Esophagus (tissue), 2 donors: ENCODE measurements at regions not wholly inside any gene's neighbourhood (a gene's known extent, or its start where the extent isn't known, plus 50 kb on each side); places are given as distances from the start of the nearest gene placed in this dataset.

Experiments used
- H3K27ac ChIP-seq, 2 donors: one replicate each; pipeline ENCODE4 v1.5.1; 2013; ENCODE audit warnings: low read depth in 2 of 2, mild to moderate bottlenecking in 2 of 2, inconsistent platforms in 1 of 2, low read length in 1 of 2, moderate library complexity in 1 of 2
- H3K27me3 ChIP-seq, 2 donors: one replicate each; pipeline ENCODE4 v1.6.1; 2013; ENCODE audit warnings: low read length in 2 of 2, control low read depth in 1 of 2, mild to moderate bottlenecking in 1 of 2; ENCODE audit not compliant: insufficient read depth in 2 of 2, control insufficient read depth in 1 of 2
- H3K36me3 ChIP-seq, 2 donors: one replicate each; pipeline ENCODE4 v1.6.1; 2013; ENCODE audit warnings: low read length in 1 of 2; ENCODE audit not compliant: control insufficient read depth in 2 of 2, insufficient read depth in 2 of 2
- H3K4me1 ChIP-seq, 2 donors: one replicate each; pipeline ENCODE4 v1.6.1; 2013; ENCODE audit warnings: low read length in 1 of 2; ENCODE audit not compliant: control insufficient read depth in 2 of 2, insufficient read depth in 2 of 2
- H3K4me3 ChIP-seq, 2 donors: one replicate each; pipeline ENCODE4 v1.5.1; 2013; ENCODE audit warnings: low read length in 2 of 2, mild to moderate bottlenecking in 2 of 2, low read depth in 1 of 2, moderate library complexity in 1 of 2
- H3K9me3 ChIP-seq, 2 donors: one replicate each; pipeline ENCODE4 v1.6.1; 2013; ENCODE audit warnings: mild to moderate bottlenecking in 2 of 2, low read depth in 1 of 2, low read length in 1 of 2, moderate library complexity in 1 of 2; ENCODE audit not compliant: control insufficient read depth in 2 of 2, insufficient read depth in 1 of 2
- WGBS, 2 donors: extraction: QIAGEN DNeasy Blood & Tissue Kit; methylation state at CpG; one replicate each; pipeline ENCODE4 v1.1.7; 2013; 5-methylcytosine and 5-hydroxymethylcytosine counted together
- donor health status: healthy with polysubstance abuse.
- donor health status: Bipolar disorder and iron deficiency.

DNA sequence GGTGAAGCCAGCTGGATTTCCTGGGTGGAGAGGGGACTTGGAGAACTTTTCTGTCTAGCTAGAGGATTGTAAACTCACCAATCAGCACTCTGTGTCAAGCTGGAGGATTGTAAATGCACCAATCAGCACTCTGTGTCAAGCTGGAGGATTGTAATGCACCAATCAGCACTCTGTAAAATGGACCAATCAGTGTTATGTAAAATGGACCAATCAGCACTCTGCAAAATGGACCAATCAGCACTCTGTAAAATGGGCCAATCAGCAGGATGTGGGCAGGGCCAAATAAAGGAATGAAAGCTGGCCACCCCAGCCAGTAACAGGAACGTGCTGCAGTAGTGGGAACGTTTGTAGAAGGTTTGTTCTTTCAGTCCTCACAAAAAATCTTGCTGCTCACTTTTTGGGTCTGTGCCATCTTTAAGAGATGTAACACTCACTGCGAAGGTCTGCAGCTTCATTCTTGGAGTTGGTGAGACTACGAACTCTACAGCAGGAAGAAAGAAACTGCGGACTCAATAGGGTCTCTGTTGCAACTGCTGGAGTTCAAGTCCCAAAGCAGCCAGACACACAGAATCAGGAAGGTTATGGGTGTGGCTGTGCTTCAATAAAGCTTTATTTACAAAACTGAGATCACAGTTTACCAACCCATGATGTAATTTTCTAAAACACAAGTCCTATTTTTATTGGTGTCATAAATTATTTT, 145.7 kb upstream of the ERCC6L2 start:
- no peak overlapping the region for H3K27ac ChIP-seq
- H3K27me3 ChIP-seq: no peaks in the 10 kb centered on the region
- 78 to 82% methylated on average over 5 of the region's 5 CpGs for WGBS, 2 donors
- H3K9me3 ChIP-seq: no peaks in the 10 kb centered on the region
- H3K36me3 ChIP-seq: no peaks in the 10 kb centered on the region
- no peak overlapping the region for H3K4me3 ChIP-seq
- peaks cover 0 to 4% of the 10 kb centered on the region in 2 donors for H3K4me1 ChIP-seq

DNA sequence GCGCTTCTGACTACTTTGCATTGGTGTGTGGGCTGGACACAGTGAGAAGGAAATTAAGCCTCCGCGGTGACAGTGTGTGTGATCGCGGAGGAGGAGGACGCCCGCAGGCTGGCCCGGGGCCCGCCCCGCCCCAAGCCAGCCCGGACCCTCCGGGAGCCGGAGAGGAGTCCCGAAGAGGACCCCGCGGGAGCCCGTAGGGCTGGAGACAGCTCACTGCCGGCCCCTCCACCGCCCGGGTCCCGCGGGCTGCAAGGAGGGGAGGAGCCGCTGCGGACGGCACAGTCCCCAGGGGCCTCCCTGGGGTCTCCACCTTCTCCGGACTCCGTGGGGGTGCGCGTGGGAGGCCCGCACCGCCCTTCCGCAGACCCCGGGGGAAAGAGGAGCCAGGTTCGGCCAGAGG, 146.4 kb upstream of the ERCC6L2 start:
- 89 to 95% methylated on average over 29 to 34 of the region's 34 CpGs for WGBS, 2 donors
- Histone ChIP-seq H3K36me3 (no peaks in the 10 kb centered on the region), H3K27ac (no peak overlapping the region), H3K27me3 (no peaks in the 10 kb centered on the region), H3K4me1 (peaks cover 0 to 4% of the 10 kb centered on the region in 2 donors), H3K9me3 (no peaks in the 10 kb centered on the region), H3K4me3 (no peak overlapping the region)

- no peaks in the 10 kb centered on the region for H3K27me3 ChIP-seq
- H3K4me3 ChIP-seq: no peak overlapping the region
- WGBS, 2 donors: 89 to 91% methylated on average over 7 of the region's 7 CpGs
- peaks cover 0 to 3% of the 10 kb centered on the region in 2 donors for H3K4me1 ChIP-seq
- no peaks in the 10 kb centered on the region for H3K9me3 ChIP-seq
- no peaks in the 10 kb centered on the region for H3K36me3 ChIP-seq
- no peak overlapping the region for H3K27ac ChIP-seq
Measured at GRCh38 chr9:95727947-95728520, 147.5 kb upstream of the ERCC6L2 start.

DNA sequence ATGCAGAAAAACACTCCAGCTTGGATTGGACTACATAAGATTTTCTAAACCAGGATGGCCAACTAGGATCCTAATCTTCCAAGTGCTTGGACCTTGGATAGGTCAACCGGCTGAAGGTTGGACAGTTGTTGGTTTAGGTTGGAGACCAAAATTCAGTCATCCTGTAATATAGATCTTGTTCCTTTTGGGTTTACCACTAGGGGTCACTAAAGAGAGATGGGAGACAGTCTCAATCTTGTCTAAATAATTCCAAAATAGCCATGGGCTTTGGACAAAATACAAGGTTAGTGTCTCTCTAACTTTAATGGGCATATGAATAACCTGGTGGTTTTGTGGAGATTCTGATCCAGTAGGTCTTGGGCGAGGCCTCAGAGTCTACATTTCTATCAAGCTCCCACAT, 148.7 kb upstream of the ERCC6L2 start:
- Histone ChIP-seq H3K27ac (no peak overlapping the region), H3K27me3 (no peaks in the 10 kb centered on the region), H3K4me3 (no peak overlapping the region), H3K36me3 (no peaks in the 10 kb centered on the region), H3K9me3 (no peaks in the 10 kb centered on the region), H3K4me1 (peaks cover 0 to 3% of the 10 kb centered on the region in 2 donors)
- 58 to 69% methylated on average over 2 of the region's 2 CpGs for WGBS, 2 donors

GRCh38 chr9:95725045-95725444, 150.4 kb upstream of the ERCC6L2 start:
- no peak overlapping the region for H3K27ac ChIP-seq
- H3K27me3 ChIP-seq: no peaks in the 10 kb centered on the region

DNA sequence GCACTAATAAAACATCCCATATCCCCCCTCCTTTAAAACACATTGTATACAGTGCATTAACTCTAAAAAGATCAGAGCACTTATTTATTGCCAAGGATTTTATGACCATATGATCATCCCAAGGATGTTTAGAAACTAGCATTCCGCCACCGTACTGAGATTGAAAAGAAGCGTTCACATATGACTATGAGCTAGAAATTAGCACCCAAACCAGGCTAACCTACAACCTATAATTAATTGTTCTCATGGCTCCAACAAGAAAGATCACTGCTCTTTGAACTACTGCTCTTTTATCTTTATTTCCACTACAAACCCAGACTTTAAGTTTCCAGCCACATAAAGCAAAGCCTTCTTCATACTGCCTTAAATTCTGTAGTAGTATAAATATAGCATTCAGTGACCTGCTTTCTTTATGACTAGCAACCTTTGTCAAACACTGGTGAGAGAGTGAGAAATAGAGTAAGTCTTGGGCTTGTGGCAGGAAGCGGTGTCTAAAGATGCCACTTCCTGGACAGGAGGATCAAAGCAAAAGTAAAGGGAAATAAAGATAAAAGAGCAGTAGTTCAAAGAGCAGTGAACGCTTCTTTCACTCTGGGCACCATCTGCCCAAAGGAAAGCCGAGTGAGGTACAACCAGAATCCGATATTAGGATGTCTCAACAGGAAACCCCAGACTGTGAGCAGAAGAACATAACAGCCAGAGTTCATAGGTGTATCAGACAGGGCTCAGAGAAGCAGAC, 151.1 kb upstream of the ERCC6L2 start:
- Histone ChIP-seq H3K36me3 (no peaks in the 10 kb centered on the region), H3K9me3 (no peaks in the 10 kb centered on the region), H3K4me3 (no peak overlapping the region), H3K27ac (no peak overlapping the region), H3K4me1 (peaks cover 0 to 3% of the 10 kb centered on the region in 2 donors), H3K27me3 (no peaks in the 10 kb centered on the region)
- WGBS, 2 donors: 66 to 69% methylated on average over 7 of the region's 7 CpGs

More at GRCh38 chr9:95725045-95725444, 150.4 kb upstream of the ERCC6L2 start:
- 67 to 80% methylated on average over 4 of the region's 4 CpGs for WGBS, 2 donors
- H3K4me3 ChIP-seq: no peak overlapping the region
- H3K36me3 ChIP-seq: no peaks in the 10 kb centered on the region
- H3K4me1 ChIP-seq: peaks cover 0 to 3% of the 10 kb centered on the region in 2 donors
- no peaks in the 10 kb centered on the region for H3K9me3 ChIP-seq

DNA sequence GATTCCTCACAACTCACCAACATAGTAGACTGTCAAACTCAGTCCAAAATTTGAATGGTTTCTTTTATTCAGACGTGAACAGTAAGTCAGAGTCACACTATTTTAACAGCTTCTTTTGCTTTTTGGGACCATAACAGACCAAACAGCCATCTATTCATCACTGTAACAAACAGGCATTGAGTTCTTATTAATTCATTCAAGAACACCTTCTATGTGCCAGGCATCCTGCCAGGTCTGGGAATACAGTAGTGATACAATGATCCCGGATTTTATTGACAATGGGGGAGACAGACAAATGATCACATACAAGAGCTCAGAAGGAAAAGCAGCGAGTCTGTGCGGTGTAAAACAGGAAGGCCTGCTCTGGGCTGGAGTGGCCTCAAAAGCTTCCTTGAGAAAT, 153.3 kb upstream of the ERCC6L2 start:
- no peak overlapping the region for H3K27ac ChIP-seq
- H3K27me3 ChIP-seq: no peaks in the 10 kb centered on the region
- H3K9me3 ChIP-seq: no peaks in the 10 kb centered on the region
- WGBS, 2 donors: 66 to 68% methylated on average over 4 of the region's 4 CpGs
- no peaks in the 10 kb centered on the region for H3K36me3 ChIP-seq
- H3K4me3 ChIP-seq: no peak overlapping the region
- peaks cover 0 to 3% of the 10 kb centered on the region in 2 donors for H3K4me1 ChIP-seq

- WGBS, 2 donors: 58 to 74% methylated on average over 5 of the region's 5 CpGs
- no peaks in the 10 kb centered on the region for H3K9me3 ChIP-seq
- H3K27ac ChIP-seq: no peak overlapping the region
- no peak overlapping the region for H3K4me3 ChIP-seq
- peaks cover 0 to 3% of the 10 kb centered on the region in 2 donors for H3K27me3 ChIP-seq
- peaks cover 0 to 3% of the 10 kb centered on the region in 2 donors for H3K4me1 ChIP-seq
- H3K36me3 ChIP-seq: no peaks in the 10 kb centered on the region
Measured at GRCh38 chr9:95721061-95721531, 154.4 kb upstream of the ERCC6L2 start.

- 84 to 91% methylated on average over 6 of the region's 6 CpGs for WGBS, 2 donors
- no peak overlapping the region for H3K27ac ChIP-seq
- peaks cover 0 to 3% of the 10 kb centered on the region in 2 donors for H3K4me1 ChIP-seq
Measured at GRCh38 chr9:95720496-95720895, 155.0 kb upstream of the ERCC6L2 start.

More at GRCh38 chr9:95720496-95720895, 155.0 kb upstream of the ERCC6L2 start:
- Histone ChIP-seq H3K9me3 (no peaks in the 10 kb centered on the region), H3K36me3 (no peaks in the 10 kb centered on the region), H3K27me3 (peaks cover 0 to 3% of the 10 kb centered on the region in 2 donors), H3K4me3 (no peak overlapping the region)
